A673 (cell line): ENCODE measurements at regions not wholly inside any gene's neighbourhood (a gene's known extent, or its start where the extent isn't known, plus 50 kb on each side); places are given as distances from the start of the nearest gene placed in this dataset.

Experiments
- BruUV-seq: library from RNA; stranded (reverse); fragments of 400-500 nt; replicated peaks from 2 replicates; lab custom pipeline; 2021; lab: Mats Ljungman, UMichigan
- CTCF ChIA-PET: fragments of 300-600 bp; sonication (Branson Sonifier 250); formaldehyde crosslinking; loops from one replicate; lab custom pipeline; 2022; ENCODE audit warnings: antibody characterized with exemption; lab: Charles Lee
- POLR2A ChIA-PET: fragments of 300-600 bp; sonication (Branson Sonifier 250); formaldehyde crosslinking; loops from one replicate; lab custom pipeline; 2022; ENCODE audit warnings: antibody characterized with exemption; ENCODE audit not compliant: low non-redundant PET; lab: Charles Lee
- DNase-seq: peaks from one replicate; pipeline ENCODE4 v3.0.0-alpha.2; 2015; ENCODE audit warnings: low spot score
- H3K27ac ChIP-seq: fragments of 200-600 bp; sonication (generic); 2 replicates; pipeline ENCODE4 v1.5.1; 2016; ENCODE audit warnings: mixed run types, low read depth, mild to moderate bottlenecking, mixed read lengths, antibody characterized with exemption, low read length; ENCODE audit not compliant: poor library complexity, severe bottlenecking
- H3K27me3 ChIP-seq: fragments of 200-600 bp; sonication (generic); replicated peaks from 2 replicates; pipeline ENCODE4 v1.6.1; 2017; ENCODE audit warnings: mixed run types, low read depth, mild to moderate bottlenecking, mixed read lengths, antibody characterized with exemption, low read length; ENCODE audit not compliant: insufficient read depth, poor library complexity
- H3K36me3 ChIP-seq: fragments of 200-600 bp; sonication (generic); 2 replicates; pipeline ENCODE4 v1.6.1; 2016; ENCODE audit warnings: mixed run types, mild to moderate bottlenecking, mixed read lengths, antibody characterized with exemption, low read length; ENCODE audit not compliant: insufficient read depth, poor library complexity, severe bottlenecking
- H3K4me1 ChIP-seq: fragments of 200-600 bp; sonication (generic); 2 replicates; pipeline ENCODE4 v1.6.1; 2017; ENCODE audit warnings: mixed run types, mild to moderate bottlenecking, mixed read lengths, antibody characterized with exemption, low read length; ENCODE audit not compliant: insufficient read depth, poor library complexity, severe bottlenecking
- H3K4me3 ChIP-seq: fragments of 200-600 bp; sonication (generic); 2 replicates; pipeline ENCODE4 v1.5.1; 2016; ENCODE audit warnings: low read depth, mixed run types, mild to moderate bottlenecking, mixed read lengths, low read length; ENCODE audit not compliant: poor library complexity, severe bottlenecking
- H3K9me3 ChIP-seq: fragments of 200-600 bp; sonication (generic); 2 replicates; pipeline ENCODE4 v1.6.1; 2016; ENCODE audit warnings: mixed run types, low read depth, mild to moderate bottlenecking, mixed read lengths, antibody characterized with exemption, low read length; ENCODE audit not compliant: poor library complexity, severe bottlenecking
- EZH2 ChIP-seq: fragments of 200-600 bp; sonication (generic); IDR thresholded peaks from 2 replicates; pipeline ENCODE4 v1.6.1; 2017; ENCODE audit warnings: borderline replicate concordance, low read depth, mild to moderate bottlenecking, mixed read lengths, antibody characterized with exemption, low read length; ENCODE audit not compliant: poor library complexity, severe bottlenecking
- intact Hi-C: fragments of 100-400 bp; cut with micrococcal nuclease; formaldehyde crosslinking; loops from one replicate; pipeline ENCODE4 v1.10.0; 2022; ENCODE audit not compliant: unreplicated experiment
- TF ChIP-seq, protein P1 (sequence below): fragments of 300-800, 200-600 bp; sonication (generic); conservative IDR thresholded peaks from 2 replicates; pipeline ENCODE4 v1.5.1; 2017; ENCODE audit warnings: low read depth, mild to moderate bottlenecking, antibody characterized with exemption, low read length, moderate library complexity, mixed read lengths

DNA sequence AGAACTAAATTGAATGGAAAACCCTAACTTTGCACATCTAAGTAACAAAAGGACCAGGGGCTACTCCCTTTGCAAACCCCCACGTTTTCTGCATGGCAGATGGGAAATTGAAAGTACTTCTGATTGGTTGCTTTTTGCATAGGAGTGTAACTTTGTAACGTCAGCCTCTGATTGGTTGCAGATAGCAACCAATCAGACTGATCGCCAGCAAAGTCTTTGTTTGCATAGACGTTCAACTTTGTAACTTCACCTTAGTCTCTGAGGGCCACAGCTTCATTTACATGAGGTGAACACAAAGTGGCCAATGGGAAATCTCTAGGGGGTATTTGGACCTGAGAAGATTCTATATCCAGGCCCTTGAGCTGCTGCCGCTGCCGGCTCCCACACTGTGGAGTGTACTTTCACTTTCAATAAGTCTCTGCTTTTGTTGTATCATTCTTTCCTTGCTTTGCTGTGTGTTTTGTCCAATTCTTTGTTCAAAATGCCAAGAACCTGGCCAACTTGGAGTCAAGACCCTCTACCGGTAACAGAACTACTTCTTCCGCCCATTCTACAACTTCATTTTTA, 102.5 kb upstream of the PRICKLE1 start:
- H3K4me3 ChIP-seq = no peak overlapping the region
- CTCF ChIA-PET = no interaction called here
- H3K27ac ChIP-seq = no peak overlapping the region

DNA sequence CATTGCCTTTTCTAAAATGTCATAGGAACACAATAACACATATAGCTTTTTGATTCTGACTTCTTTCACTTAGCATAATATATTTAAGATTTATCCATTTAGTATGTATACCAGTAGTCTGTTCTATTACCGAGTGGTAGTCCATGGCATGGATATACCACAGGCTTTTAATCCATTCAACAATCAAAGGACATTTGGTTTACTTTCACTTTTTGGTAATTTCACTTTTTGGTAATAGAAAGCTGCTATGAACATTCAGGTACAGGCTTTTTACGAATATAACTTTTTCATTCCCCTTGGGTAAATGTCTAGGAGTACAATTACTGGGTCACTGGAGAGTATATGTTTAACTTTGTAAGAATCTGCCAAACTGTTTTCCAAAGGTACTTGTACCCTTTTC, 100.7 kb upstream of the PRICKLE1 start:
- Histone ChIP-seq H3K36me3 (no peaks in the 10 kb centered on the region), H3K27ac (no peak overlapping the region), H3K27me3 (no peaks in the 10 kb centered on the region), H3K4me3 (no peak overlapping the region), H3K4me1 (no peaks in the 10 kb centered on the region), H3K9me3 (no peaks in the 10 kb centered on the region)
- ChIA-PET POLR2A (no interaction called here), CTCF (no interaction called here)
- intact Hi-C loops = no loop called here
- TF ChIP-seq, protein P1, sequence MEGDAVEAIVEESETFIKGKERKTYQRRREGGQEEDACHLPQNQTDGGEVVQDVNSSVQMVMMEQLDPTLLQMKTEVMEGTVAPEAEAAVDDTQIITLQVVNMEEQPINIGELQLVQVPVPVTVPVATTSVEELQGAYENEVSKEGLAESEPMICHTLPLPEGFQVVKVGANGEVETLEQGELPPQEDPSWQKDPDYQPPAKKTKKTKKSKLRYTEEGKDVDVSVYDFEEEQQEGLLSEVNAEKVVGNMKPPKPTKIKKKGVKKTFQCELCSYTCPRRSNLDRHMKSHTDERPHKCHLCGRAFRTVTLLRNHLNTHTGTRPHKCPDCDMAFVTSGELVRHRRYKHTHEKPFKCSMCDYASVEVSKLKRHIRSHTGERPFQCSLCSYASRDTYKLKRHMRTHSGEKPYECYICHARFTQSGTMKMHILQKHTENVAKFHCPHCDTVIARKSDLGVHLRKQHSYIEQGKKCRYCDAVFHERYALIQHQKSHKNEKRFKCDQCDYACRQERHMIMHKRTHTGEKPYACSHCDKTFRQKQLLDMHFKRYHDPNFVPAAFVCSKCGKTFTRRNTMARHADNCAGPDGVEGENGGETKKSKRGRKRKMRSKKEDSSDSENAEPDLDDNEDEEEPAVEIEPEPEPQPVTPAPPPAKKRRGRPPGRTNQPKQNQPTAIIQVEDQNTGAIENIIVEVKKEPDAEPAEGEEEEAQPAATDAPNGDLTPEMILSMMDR = no peak
- no peak for TF ChIP-seq EZH2
- no TSS peak for BruUV-seq
- DNase-seq = no peak

More for the DNA sequence above, 102.5 kb upstream of the PRICKLE1 start:
- Histone ChIP-seq H3K27me3 (no peaks in the 10 kb centered on the region), H3K4me1 (peaks cover 9% of the 10 kb centered on the region), H3K36me3 (no peaks in the 10 kb centered on the region), H3K9me3 (no peaks in the 10 kb centered on the region)
- POLR2A ChIA-PET = no interaction called here
- intact Hi-C loops = no loop called here
- BruUV-seq = no TSS peak
- no peak for TF ChIP-seq EZH2
- TF ChIP-seq, protein P1 = no peak
- DNase-seq = no peak

DNA sequence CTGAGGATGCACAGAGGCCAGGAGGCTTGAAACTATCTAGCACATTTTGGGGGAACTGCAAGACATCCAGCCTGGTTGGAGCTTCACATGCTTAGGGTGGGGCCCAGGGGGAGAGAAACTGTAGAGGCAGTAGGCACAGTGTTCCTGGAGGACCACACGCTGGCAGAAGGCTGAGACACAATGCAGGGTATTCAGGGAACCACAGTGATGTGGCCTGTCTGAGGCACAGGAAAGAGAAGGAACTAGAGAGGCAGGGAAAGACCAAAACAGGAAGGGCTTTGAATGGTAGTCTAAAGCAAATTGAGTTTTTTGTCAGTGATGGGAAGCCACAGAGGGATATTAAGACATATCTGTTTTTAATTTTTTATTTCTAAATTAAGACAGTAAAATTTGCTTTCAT, 100.2 kb upstream of the PRICKLE1 start:
- no peaks in the 10 kb centered on the region for H3K27me3 ChIP-seq
- ChIA-PET CTCF (no interaction called here), POLR2A (no interaction called here)
- DNase-seq = no peak
- H3K9me3 ChIP-seq = no peaks in the 10 kb centered on the region
- BruUV-seq = no TSS peak
- H3K27ac ChIP-seq = no peak overlapping the region
- no peaks in the 10 kb centered on the region for H3K36me3 ChIP-seq
- no peak for TF ChIP-seq EZH2
- TF ChIP-seq, protein P1 = no peak
- H3K4me1 ChIP-seq = no peaks in the 10 kb centered on the region
- intact Hi-C loops = loop anchor here (10.0 kb wide), 1 partner anchor 95 kb away; no protein-coding TSS in a partner anchor
- no peak overlapping the region for H3K4me3 ChIP-seq
